Breast epithelium (tissue), 3 donors: ENCODE measurements at regions not wholly inside any gene's neighbourhood (a gene's known extent, or its start where the extent isn't known, plus 50 kb on each side); places are given as distances from the start of the nearest gene placed in this dataset.

Experiments
- CTCF ChIP-seq, 3 donors: fragments of 450-650 bp; IDR thresholded peaks; one replicate each; pipeline ENCODE4 v1.5.1; 2016 to 2017; ENCODE audit warnings: antibody characterized with exemption in 3 of 3, mild to moderate bottlenecking in 3 of 3, moderate library complexity in 3 of 3
- POLR2A ChIP-seq: fragments of 450-650 bp; IDR thresholded peaks from one replicate; pipeline ENCODE4 v1.6.1; 2016; ENCODE audit warnings: antibody characterized with exemption, mild to moderate bottlenecking, moderate library complexity

- TF ChIP-seq POLR2A (no peak), CTCF (IDR thresholded peaks at IDR 0.05) (no peak)
These were observed 1507.6 kb downstream of the PCDH9 start for GRCh38 chr13:65722506-65722905.
